ENCODE measurements at regions not wholly inside any gene's neighbourhood (a gene's known extent, or its start where the extent isn't known, plus 50 kb on each side); places are given as distances from the start of the nearest gene placed in this dataset.

- TF ChIP-seq SIN3A (IDR thresholded peaks at IDR 0.05; ENCODE audit: borderline replicate concordance, insufficient read depth, low read length) = no peak
- TF ChIP-seq POLR2AphosphoS5 (IDR thresholded peaks at IDR 0.05; ENCODE audit: low read depth, low read length) = no peak
- TF ChIP-seq REST (IDR thresholded peaks at IDR 0.05; ENCODE audit: insufficient read depth in 1 of 2, low read depth in 2 of 2, low read length in 2 of 2) = no peak
- TF ChIP-seq FOXP2 (optimal IDR thresholded peaks at IDR 0.05; ENCODE audit: borderline replicate concordance, extremely low read depth, extremely low read length, insufficient read depth) = no peak
- TF ChIP-seq TAF1 (IDR thresholded peaks at IDR 0.05; ENCODE audit: borderline replicate concordance, insufficient read depth, low read length) = no peak
Observed at GRCh38 chr16:75868636-75869632, 142.6 kb upstream of the CPHXL start.

- TF ChIP-seq TAF1 (IDR thresholded peaks at IDR 0.05; ENCODE audit: borderline replicate concordance, insufficient read depth, low read length) = no peak
Observed at GRCh38 chr16:75899163-75899562, 172.9 kb upstream of the CPHXL start.

- no peak for TF ChIP-seq TAF1 (IDR thresholded peaks at IDR 0.05; ENCODE audit: borderline replicate concordance, insufficient read depth, low read length)
- no peak for TF ChIP-seq POLR2AphosphoS5 (IDR thresholded peaks at IDR 0.05; ENCODE audit: low read depth, low read length)
- TF ChIP-seq REST (IDR thresholded peaks at IDR 0.05; ENCODE audit: insufficient read depth in 1 of 2, low read depth in 2 of 2, low read length in 2 of 2) = no peak
- TF ChIP-seq FOXP2 (optimal IDR thresholded peaks at IDR 0.05; ENCODE audit: borderline replicate concordance, extremely low read depth, extremely low read length, insufficient read depth) = no peak
- TF ChIP-seq SIN3A (IDR thresholded peaks at IDR 0.05; ENCODE audit: borderline replicate concordance, insufficient read depth, low read length) = no peak
Observed at GRCh38 chr16:75908331-75909117, 182.2 kb upstream of the CPHXL start.

- TF ChIP-seq REST (IDR thresholded peaks at IDR 0.05; ENCODE audit: insufficient read depth in 1 of 2, low read depth in 2 of 2, low read length in 2 of 2) = no peak
Observed at GRCh38 chr16:75909746-75910145, 183.5 kb upstream of the CPHXL start.

GRCh38 chr16:75911896-75912295, 185.6 kb upstream of the CPHXL start:
- TF ChIP-seq TAF1 (IDR thresholded peaks at IDR 0.05; ENCODE audit: borderline replicate concordance, insufficient read depth, low read length) (no peak), FOXP2 (optimal IDR thresholded peaks at IDR 0.05; ENCODE audit: borderline replicate concordance, extremely low read depth, extremely low read length, insufficient read depth) (no peak), REST (IDR thresholded peaks at IDR 0.05; ENCODE audit: insufficient read depth in 1 of 2, low read depth in 2 of 2, low read length in 2 of 2) (no peak), POLR2AphosphoS5 (IDR thresholded peaks at IDR 0.05; ENCODE audit: low read depth, low read length) (no peak), SIN3A (IDR thresholded peaks at IDR 0.05; ENCODE audit: borderline replicate concordance, insufficient read depth, low read length) (no peak)

Data from PFSK-1 (cell line).